ENCODE measurements at regions not wholly inside any gene's neighbourhood (a gene's known extent, or its start where the extent isn't known, plus 50 kb on each side); places are given as distances from the start of the nearest gene placed in this dataset.

GRCh38 chr1:218108034-218108433, 177.1 kb upstream of the RRP15 start:
- DNase-seq (ENCODE audit: low read depth) = no peak
- H3K4me3 ChIP-seq (ENCODE audit: low read length) = no peak overlapping the region
- no peak for TF ChIP-seq CTCF (conservative IDR thresholded peaks at IDR 0.05; ENCODE audit: low read depth, low read length)

GRCh38 chr1:218112862-218113261, 172.2 kb upstream of the RRP15 start:
- no peak overlapping the region for H3K4me3 ChIP-seq (ENCODE audit: low read length)
- no peak for DNase-seq (ENCODE audit: low read depth)
- no peak for TF ChIP-seq CTCF (conservative IDR thresholded peaks at IDR 0.05; ENCODE audit: low read depth, low read length)

- DNase-seq (ENCODE audit: low read depth) = no peak
- H3K4me3 ChIP-seq (ENCODE audit: low read length) = no peak overlapping the region
- no peak for TF ChIP-seq CTCF (conservative IDR thresholded peaks at IDR 0.05; ENCODE audit: low read depth, low read length)
Measured at GRCh38 chr1:218123968-218124367, 161.1 kb upstream of the RRP15 start.

GRCh38 chr1:218135371-218135770, 149.7 kb upstream of the RRP15 start:
- no peak for TF ChIP-seq CTCF (conservative IDR thresholded peaks at IDR 0.05; ENCODE audit: low read depth, low read length)
- DNase-seq (ENCODE audit: low read depth) = no peak
- H3K4me3 ChIP-seq (ENCODE audit: low read length) = no peak overlapping the region

GRCh38 chr1:218139761-218140160, 145.3 kb upstream of the RRP15 start:
- DNase-seq (ENCODE audit: low read depth) = no peak
- no peak for TF ChIP-seq CTCF (conservative IDR thresholded peaks at IDR 0.05; ENCODE audit: low read depth, low read length)
- H3K4me3 ChIP-seq (ENCODE audit: low read length) = no peak overlapping the region

GRCh38 chr1:218156595-218156994, 128.5 kb upstream of the RRP15 start:
- no peak for TF ChIP-seq CTCF (conservative IDR thresholded peaks at IDR 0.05; ENCODE audit: low read depth, low read length)
- no peak for DNase-seq (ENCODE audit: low read depth)
- no peak overlapping the region for H3K4me3 ChIP-seq (ENCODE audit: low read length)

- no peak for TF ChIP-seq CTCF (conservative IDR thresholded peaks at IDR 0.05; ENCODE audit: low read depth, low read length)
- DNase-seq (ENCODE audit: low read depth) = no peak
- H3K4me3 ChIP-seq (ENCODE audit: low read length) = no peak overlapping the region
Measured at GRCh38 chr1:218163371-218163770, 121.7 kb upstream of the RRP15 start.
